ENCODE measurements at regions not wholly inside any gene's neighbourhood (a gene's known extent, or its start where the extent isn't known, plus 50 kb on each side); places are given as distances from the start of the nearest gene placed in this dataset.

DNA sequence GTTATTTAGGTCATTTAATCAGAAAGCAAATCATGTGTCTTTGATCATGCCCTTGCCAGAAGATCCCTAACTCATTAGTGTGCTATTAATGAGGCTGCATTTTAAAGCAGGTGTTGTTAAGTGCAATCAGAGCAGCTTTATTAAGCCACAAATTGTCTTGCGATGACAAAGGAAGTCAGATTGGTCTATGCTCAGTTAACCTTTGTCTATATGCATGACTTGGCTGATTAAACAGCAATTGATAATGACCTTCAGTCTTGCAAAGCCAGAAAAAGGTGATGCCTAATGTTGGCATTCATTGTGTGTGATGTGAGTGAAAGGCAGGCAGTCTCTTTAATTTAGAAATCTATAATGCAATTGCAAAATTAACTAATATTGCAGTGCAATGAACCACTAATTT lies 166.9 kb downstream of the RND3 start:
- Histone ChIP-seq H3K9me1 (ENCODE audit: control insufficient read depth, extremely low read depth, insufficient read depth, low read length) (no peaks in the 10 kb centered on the region), H3K36me3 (ENCODE audit: control insufficient read depth in 2 of 2, extremely low read depth in 1 of 2, insufficient read depth in 2 of 2, low read length in 2 of 2) (no peaks in the 10 kb centered on the region), H4K20me1 (ENCODE audit: control insufficient read depth, extremely low read depth, insufficient read depth, low read length) (no peaks in the 10 kb centered on the region), H3K9me3 (ENCODE audit: control insufficient read depth, low read depth, low read length) (no peaks in the 10 kb centered on the region), H3K4me2 (ENCODE audit: control insufficient read depth, extremely low read depth, insufficient read depth, low read depth, low read length) (no peak overlapping the region), H3K27me3 (ENCODE audit: control insufficient read depth, extremely low read depth, insufficient read depth, low read length) (no peaks in the 10 kb centered on the region), H3K9ac (ENCODE audit: control insufficient read depth, extremely low read depth, insufficient read depth, low read length) (no peak overlapping the region), H3K79me2 (ENCODE audit: control insufficient read depth, insufficient read depth, low read length) (no peaks in the 10 kb centered on the region), H3K4me3 (ENCODE audit: control insufficient read depth in 2 of 3, extremely low read depth in 1 of 3, insufficient read depth in 2 of 3, low read depth in 1 of 3, low read length in 3 of 3) (no peak overlapping the region), H3K27ac (ENCODE audit: control insufficient read depth, insufficient read depth, low read length) (no peak overlapping the region), H3K4me1 (ENCODE audit: control insufficient read depth, extremely low read depth, insufficient read depth, low read length) (no peaks in the 10 kb centered on the region), H2AFZ (ENCODE audit: control insufficient read depth, low read length) (no peak overlapping the region)
- dilution Hi-C loops (cut with MboI; ENCODE audit: extremely low pct_ligation_motif_present, low sequenced_read_pairs), result no loop called here
- FAIRE-seq (no peak), DNase-seq (ENCODE audit: low read depth, low spot score) (no peak)
- TF ChIP-seq, protein P1, sequence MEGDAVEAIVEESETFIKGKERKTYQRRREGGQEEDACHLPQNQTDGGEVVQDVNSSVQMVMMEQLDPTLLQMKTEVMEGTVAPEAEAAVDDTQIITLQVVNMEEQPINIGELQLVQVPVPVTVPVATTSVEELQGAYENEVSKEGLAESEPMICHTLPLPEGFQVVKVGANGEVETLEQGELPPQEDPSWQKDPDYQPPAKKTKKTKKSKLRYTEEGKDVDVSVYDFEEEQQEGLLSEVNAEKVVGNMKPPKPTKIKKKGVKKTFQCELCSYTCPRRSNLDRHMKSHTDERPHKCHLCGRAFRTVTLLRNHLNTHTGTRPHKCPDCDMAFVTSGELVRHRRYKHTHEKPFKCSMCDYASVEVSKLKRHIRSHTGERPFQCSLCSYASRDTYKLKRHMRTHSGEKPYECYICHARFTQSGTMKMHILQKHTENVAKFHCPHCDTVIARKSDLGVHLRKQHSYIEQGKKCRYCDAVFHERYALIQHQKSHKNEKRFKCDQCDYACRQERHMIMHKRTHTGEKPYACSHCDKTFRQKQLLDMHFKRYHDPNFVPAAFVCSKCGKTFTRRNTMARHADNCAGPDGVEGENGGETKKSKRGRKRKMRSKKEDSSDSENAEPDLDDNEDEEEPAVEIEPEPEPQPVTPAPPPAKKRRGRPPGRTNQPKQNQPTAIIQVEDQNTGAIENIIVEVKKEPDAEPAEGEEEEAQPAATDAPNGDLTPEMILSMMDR (optimal IDR thresholded peaks at IDR 0.05 in 1 of 3, IDR thresholded peaks at IDR 0.05 in 1 of 3, conservative IDR thresholded peaks at IDR 0.05 in 1 of 3; ENCODE audit: extremely low read depth in 1 of 3, insufficient read depth in 2 of 3, low read length in 3 of 3), result no peak
- no peak for TF ChIP-seq EZH2 (IDR thresholded peaks at IDR 0.05; ENCODE audit: low read length)

DNA sequence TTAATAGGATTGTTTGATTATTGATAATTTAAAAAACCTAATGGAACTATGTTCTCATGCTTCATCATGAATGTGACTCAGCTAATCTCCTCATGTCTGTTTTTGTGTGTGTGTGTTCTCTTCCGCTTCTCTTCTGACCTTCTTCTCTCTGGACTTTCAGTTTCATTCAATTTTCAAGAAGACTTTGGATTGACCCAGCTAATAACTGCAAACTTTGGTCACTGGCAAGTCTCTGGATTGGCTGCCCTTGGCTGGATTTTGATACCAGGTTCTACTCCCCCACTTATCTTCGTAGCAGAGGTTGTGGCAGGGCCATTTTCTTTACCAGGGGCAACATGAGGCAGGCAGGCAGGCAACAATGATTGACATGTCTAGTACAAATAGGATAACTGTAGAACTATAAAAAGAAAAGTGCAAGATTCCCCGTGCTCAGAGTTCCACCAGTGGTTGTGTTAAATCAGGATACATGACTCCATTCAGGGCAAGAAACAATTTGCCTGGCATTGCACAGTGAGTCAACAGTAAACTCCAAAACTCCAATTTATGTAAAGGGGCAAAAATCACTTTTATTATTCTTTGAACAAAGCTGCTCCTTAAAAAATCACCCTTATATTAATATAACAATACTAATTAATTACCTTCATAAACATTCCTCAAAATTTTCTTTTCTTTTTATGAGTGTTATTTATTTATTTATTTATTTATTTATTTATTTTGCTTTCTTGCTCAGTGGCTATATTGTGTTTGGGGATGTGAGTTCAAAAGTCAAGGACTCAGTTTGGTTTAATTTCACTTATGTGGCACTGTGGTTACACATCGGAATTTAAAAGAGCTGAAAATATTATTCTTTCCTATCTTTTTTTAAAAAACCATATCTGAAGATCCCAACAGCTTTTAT lies 167.6 kb downstream of the RND3 start:
- FAIRE-seq (no peak), DNase-seq (ENCODE audit: low read depth, low spot score) (no peak)
- no peaks in the 10 kb centered on the region for H3K9me3 ChIP-seq (ENCODE audit: control insufficient read depth, low read depth, low read length)
- no peak overlapping the region for H3K27ac ChIP-seq (ENCODE audit: control insufficient read depth, insufficient read depth, low read length)
- no peak overlapping the region for H3K4me2 ChIP-seq (ENCODE audit: control insufficient read depth, extremely low read depth, insufficient read depth, low read depth, low read length)
- H3K9me1 ChIP-seq (ENCODE audit: control insufficient read depth, extremely low read depth, insufficient read depth, low read length), result no peaks in the 10 kb centered on the region
- no peaks in the 10 kb centered on the region for H3K27me3 ChIP-seq (ENCODE audit: control insufficient read depth, extremely low read depth, insufficient read depth, low read length)
- no peak for TF ChIP-seq EZH2 (IDR thresholded peaks at IDR 0.05; ENCODE audit: low read length)
- TF ChIP-seq, protein P1 (optimal IDR thresholded peaks at IDR 0.05 in 1 of 3, IDR thresholded peaks at IDR 0.05 in 1 of 3, conservative IDR thresholded peaks at IDR 0.05 in 1 of 3; ENCODE audit: extremely low read depth in 1 of 3, insufficient read depth in 2 of 3, low read length in 3 of 3), result no peak
- dilution Hi-C loops (cut with MboI; ENCODE audit: extremely low pct_ligation_motif_present, low sequenced_read_pairs), result no loop called here
- no peaks in the 10 kb centered on the region for H3K4me1 ChIP-seq (ENCODE audit: control insufficient read depth, extremely low read depth, insufficient read depth, low read length)
- H3K4me3 ChIP-seq (ENCODE audit: control insufficient read depth in 2 of 3, extremely low read depth in 1 of 3, insufficient read depth in 2 of 3, low read depth in 1 of 3, low read length in 3 of 3), result no peak overlapping the region
- no peaks in the 10 kb centered on the region for H4K20me1 ChIP-seq (ENCODE audit: control insufficient read depth, extremely low read depth, insufficient read depth, low read length)
- no peak overlapping the region for H2AFZ ChIP-seq (ENCODE audit: control insufficient read depth, low read length)
- H3K36me3 ChIP-seq (ENCODE audit: control insufficient read depth in 2 of 2, extremely low read depth in 1 of 2, insufficient read depth in 2 of 2, low read length in 2 of 2), result no peaks in the 10 kb centered on the region
- H3K9ac ChIP-seq (ENCODE audit: control insufficient read depth, extremely low read depth, insufficient read depth, low read length), result no peak overlapping the region
- no peaks in the 10 kb centered on the region for H3K79me2 ChIP-seq (ENCODE audit: control insufficient read depth, insufficient read depth, low read length)

Measured in keratinocyte (primary cell).